H9 (cell line): ENCODE measurements at regions not wholly inside any gene's neighbourhood (a gene's known extent, or its start where the extent isn't known, plus 50 kb on each side); places are given as distances from the start of the nearest gene placed in this dataset.

Source experiments
- DNase-seq: peaks from one replicate; pipeline ENCODE4 v3.0.0-alpha.2; 2017
- H2AFZ ChIP-seq: one replicate; pipeline ENCODE4 v1.6.1; 2013; ENCODE audit warnings: mild to moderate bottlenecking, low read length, control low read depth, moderate library complexity
- H2AK5ac ChIP-seq: 2 replicates; pipeline ENCODE4 v1.6.1; 2013; ENCODE audit warnings: low read length, control low read depth, mixed read lengths; ENCODE audit not compliant: insufficient read length
- H2BK120ac ChIP-seq: one replicate; pipeline ENCODE4 v1.6.1; 2013; ENCODE audit warnings: low read depth, mild to moderate bottlenecking, low read length, control low read depth, inconsistent platforms; ENCODE audit not compliant: poor library complexity, severe bottlenecking
- H2BK12ac ChIP-seq: 2 replicates; pipeline ENCODE4 v1.6.1; 2013; ENCODE audit warnings: low read length, control low read depth, mixed read lengths, low read depth; ENCODE audit not compliant: insufficient read length
- H2BK15ac ChIP-seq: 2 replicates; pipeline ENCODE4 v1.6.1; 2013; ENCODE audit warnings: low read depth, low read length, control low read depth
- H2BK20ac ChIP-seq: one replicate; pipeline ENCODE4 v1.6.1; 2013; ENCODE audit warnings: low read depth, mild to moderate bottlenecking, low read length, control low read depth, inconsistent platforms; ENCODE audit not compliant: poor library complexity, severe bottlenecking
- H2BK5ac ChIP-seq: 2 replicates; pipeline ENCODE4 v1.6.1; 2013; ENCODE audit warnings: low read length, control low read depth, mixed read lengths; ENCODE audit not compliant: insufficient read length
- H3K14ac ChIP-seq: 2 replicates; pipeline ENCODE4 v1.6.1; 2013; ENCODE audit warnings: low read length, control low read depth; ENCODE audit not compliant: insufficient read depth
- H3K18ac ChIP-seq: 2 replicates; pipeline ENCODE4 v1.6.1; 2013; ENCODE audit warnings: low read depth, mild to moderate bottlenecking, mixed read lengths, low read length, control low read depth; ENCODE audit not compliant: insufficient read length
- H3K23ac ChIP-seq: 2 replicates; pipeline ENCODE4 v1.6.1; 2013; ENCODE audit warnings: low read length, control low read depth, mixed read lengths, low read depth; ENCODE audit not compliant: insufficient read length
- H3K23me2 ChIP-seq: 2 replicates; pipeline ENCODE4 v1.6.1; 2013; ENCODE audit warnings: low read depth, mild to moderate bottlenecking, mixed read lengths, low read length, control low read depth; ENCODE audit not compliant: insufficient read length, poor library complexity, severe bottlenecking
- H3K27ac ChIP-seq: 2 replicates; pipeline ENCODE4 v1.5.1; 2013; ENCODE audit warnings: low read length, control low read depth, mixed read lengths, low read depth; ENCODE audit not compliant: insufficient read length
- H3K27me3 ChIP-seq: 2 replicates; pipeline ENCODE4 v1.6.1; 2013; ENCODE audit warnings: low read length, control low read depth, inconsistent platforms; ENCODE audit not compliant: insufficient read depth
- H3K4ac ChIP-seq: 2 replicates; pipeline ENCODE4 v1.6.1; 2013; ENCODE audit warnings: low read depth, mild to moderate bottlenecking, control low read depth, inconsistent platforms, low read length, moderate library complexity
- H3K4me1 ChIP-seq: 2 replicates; pipeline ENCODE4 v1.6.1; 2013; ENCODE audit warnings: low read length, control low read depth, inconsistent platforms; ENCODE audit not compliant: insufficient read depth
- H3K4me2 ChIP-seq: 2 replicates; pipeline ENCODE4 v1.6.1; 2013; ENCODE audit warnings: low read length, control low read depth, mixed read lengths; ENCODE audit not compliant: insufficient read length, insufficient read depth
- H3K56ac ChIP-seq: 2 replicates; pipeline ENCODE4 v1.6.1; 2013; ENCODE audit warnings: low read depth, mild to moderate bottlenecking, mixed read lengths, low read length, control low read depth; ENCODE audit not compliant: insufficient read length
- H3K79me1 ChIP-seq: 2 replicates; pipeline ENCODE4 v1.6.1; 2013; ENCODE audit warnings: low read depth, mild to moderate bottlenecking, moderate library complexity, low read length, control low read depth, inconsistent platforms; ENCODE audit not compliant: insufficient read depth, poor library complexity, severe bottlenecking
- H3K79me2 ChIP-seq: 2 replicates; pipeline ENCODE4 v1.6.1; 2013; ENCODE audit warnings: low read length, control low read depth, inconsistent platforms; ENCODE audit not compliant: insufficient read depth
- H3K9ac ChIP-seq: 2 replicates; pipeline ENCODE4 v1.6.1; 2013; ENCODE audit warnings: low read length, control low read depth, mixed read lengths; ENCODE audit not compliant: insufficient read length; ENCODE audit errors: extremely low read depth
- H3K9me3 ChIP-seq: one replicate; pipeline ENCODE4 v1.6.1; 2013; ENCODE audit warnings: low read depth, low read length, inconsistent platforms; ENCODE audit not compliant: control insufficient read depth
- H3T11ph ChIP-seq: one replicate; pipeline ENCODE4 v1.6.1; 2013; ENCODE audit warnings: mild to moderate bottlenecking, low read length, control low read depth, inconsistent platforms
- H4K20me1 ChIP-seq: one replicate; pipeline ENCODE4 v1.6.1; 2013; ENCODE audit not compliant: control insufficient read depth, insufficient read length, insufficient read depth
- H4K5ac ChIP-seq: 2 replicates; pipeline ENCODE4 v1.6.1; 2013; ENCODE audit warnings: low read depth, mild to moderate bottlenecking, mixed read lengths, low read length, control low read depth; ENCODE audit not compliant: insufficient read length
- H4K8ac ChIP-seq: replicated peaks from 2 replicates; pipeline ENCODE4 v1.6.1; 2013; ENCODE audit warnings: low read length, control low read depth, mixed read lengths, low read depth; ENCODE audit not compliant: insufficient read length
- H4K91ac ChIP-seq: 2 replicates; pipeline ENCODE4 v1.6.1; 2013; ENCODE audit warnings: low read depth, mild to moderate bottlenecking, moderate library complexity, mixed read lengths, low read length, control low read depth; ENCODE audit not compliant: insufficient read length
- H3K27ac Mint-ChIP-seq, 3 experiments: 2 replicates in 2 of 3; 3 replicates in 1 of 3; pipeline ENCODE4 v1.8.0; 2020 to 2021; ENCODE audit warnings: mixed read lengths in 3 of 3, mild to moderate bottlenecking in 1 of 3, moderate library complexity in 1 of 3
- H3K27me3 Mint-ChIP-seq: 2 replicates; pipeline ENCODE4 v1.8.0; 2021; ENCODE audit warnings: low read depth, mild to moderate bottlenecking, moderate library complexity, mixed read lengths
- H3K36me3 Mint-ChIP-seq, 3 experiments: 2 replicates in 2 of 3; 3 replicates in 1 of 3; pipeline ENCODE4 v1.8.0; 2020 to 2021; ENCODE audit warnings: low read depth in 3 of 3, mixed read lengths in 3 of 3; ENCODE audit not compliant: insufficient read depth in 1 of 3
- H3K4me1 Mint-ChIP-seq, 2 experiments: 2 replicates each; pipeline ENCODE4 v1.8.0; 2020; ENCODE audit warnings: mixed read lengths in 2 of 2
- H3K4me3 Mint-ChIP-seq, 2 experiments: 2 replicates in 1 of 2; 3 replicates in 1 of 2; pipeline ENCODE4 v1.8.0; 2020 to 2021; ENCODE audit warnings: mild to moderate bottlenecking in 2 of 2, mixed read lengths in 2 of 2, moderate library complexity in 1 of 2
- H3K9me3 Mint-ChIP-seq, 2 experiments: 2 replicates in 1 of 2; 3 replicates in 1 of 2; pipeline ENCODE4 v1.8.0; 2020; ENCODE audit warnings: mild to moderate bottlenecking in 2 of 2, mixed read lengths in 2 of 2, moderate library complexity in 1 of 2
- WGBS: extraction: QIAGEN DNeasy Blood & Tissue Kit; methylation state at CpG from one replicate; pipeline ENCODE4 v1.1.7; 2013; ENCODE audit warnings: missing lambda C conversion rate, low lambda C conversion rate, mixed read lengths; ENCODE audit not compliant: insufficient read length; ENCODE audit errors: extremely low coverage; 5-methylcytosine and 5-hydroxymethylcytosine counted together
- TF ChIP-seq, protein P1 (sequence below): fragments of 200-600 bp; sonication (generic); conservative IDR thresholded peaks from 3 replicates; pipeline ENCODE4 v1.8.0; 2021; ENCODE audit warnings: antibody characterized with exemption, mild to moderate bottlenecking

DNA sequence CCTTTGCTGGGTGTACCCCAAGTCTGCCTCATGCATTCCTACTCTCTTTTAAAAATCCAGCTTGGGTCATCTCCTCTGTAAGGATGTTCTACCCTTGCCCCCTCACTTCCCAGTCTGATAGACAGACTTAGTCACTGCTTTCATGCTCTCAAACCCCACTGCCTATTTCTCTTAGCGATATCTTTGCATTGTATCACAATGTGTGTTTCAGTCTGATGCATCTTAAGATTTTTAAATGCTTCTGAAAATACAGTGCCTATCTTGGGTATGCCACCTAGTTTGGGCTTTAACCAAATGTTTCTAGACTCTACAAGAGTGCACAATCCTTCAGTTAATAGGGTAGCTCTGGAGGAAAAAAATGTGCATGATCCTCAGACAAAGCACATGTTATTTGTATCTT lies 97.8 kb downstream of the SNX18 start:
- Histone ChIP-seq H3K56ac (no peak overlapping the region), H2BK5ac (no peak overlapping the region), H2BK20ac (no peak overlapping the region), H4K5ac (no peak overlapping the region), H3K9me3 (no peaks in the 10 kb centered on the region), H3K4ac (no peak overlapping the region), H2BK12ac (no peak overlapping the region), H2BK15ac (no peak overlapping the region), H3K79me2 (no peaks in the 10 kb centered on the region), H4K20me1 (no peaks in the 10 kb centered on the region), H3K9ac (no peak overlapping the region), H3T11ph (no peak overlapping the region), H3K14ac (no peak overlapping the region), H3K27ac (no peak overlapping the region), H4K8ac (no peak overlapping the region), H2AK5ac (no peak overlapping the region), H3K27me3 (no peaks in the 10 kb centered on the region), H2BK120ac (no peak overlapping the region), H3K4me2 (no peak overlapping the region), H2AFZ (no peak overlapping the region), H4K91ac (no peak overlapping the region), H3K23me2 (no peaks in the 10 kb centered on the region), H3K23ac (no peak overlapping the region), H3K18ac (no peak overlapping the region), H3K4me1 (no peaks in the 10 kb centered on the region), H3K79me1 (no peaks in the 10 kb centered on the region)
- no peak overlapping the region for H3K27ac Mint-ChIP-seq
- H3K36me3 Mint-ChIP-seq, result no peaks in the 10 kb centered on the region
- TF ChIP-seq, protein P1, sequence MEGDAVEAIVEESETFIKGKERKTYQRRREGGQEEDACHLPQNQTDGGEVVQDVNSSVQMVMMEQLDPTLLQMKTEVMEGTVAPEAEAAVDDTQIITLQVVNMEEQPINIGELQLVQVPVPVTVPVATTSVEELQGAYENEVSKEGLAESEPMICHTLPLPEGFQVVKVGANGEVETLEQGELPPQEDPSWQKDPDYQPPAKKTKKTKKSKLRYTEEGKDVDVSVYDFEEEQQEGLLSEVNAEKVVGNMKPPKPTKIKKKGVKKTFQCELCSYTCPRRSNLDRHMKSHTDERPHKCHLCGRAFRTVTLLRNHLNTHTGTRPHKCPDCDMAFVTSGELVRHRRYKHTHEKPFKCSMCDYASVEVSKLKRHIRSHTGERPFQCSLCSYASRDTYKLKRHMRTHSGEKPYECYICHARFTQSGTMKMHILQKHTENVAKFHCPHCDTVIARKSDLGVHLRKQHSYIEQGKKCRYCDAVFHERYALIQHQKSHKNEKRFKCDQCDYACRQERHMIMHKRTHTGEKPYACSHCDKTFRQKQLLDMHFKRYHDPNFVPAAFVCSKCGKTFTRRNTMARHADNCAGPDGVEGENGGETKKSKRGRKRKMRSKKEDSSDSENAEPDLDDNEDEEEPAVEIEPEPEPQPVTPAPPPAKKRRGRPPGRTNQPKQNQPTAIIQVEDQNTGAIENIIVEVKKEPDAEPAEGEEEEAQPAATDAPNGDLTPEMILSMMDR, result no peak
- H3K27me3 Mint-ChIP-seq, result peaks cover 2% of the 10 kb centered on the region; the same call in 1 of the 2 replicates
- DNase-seq, result no peak
- peaks cover 0 to 9% of the 10 kb centered on the region in 2 experiments; a peak in 2 of 4 replicates for H3K4me1 Mint-ChIP-seq
- H3K9me3 Mint-ChIP-seq, result no peaks in the 10 kb centered on the region; a peak in 2 of 5 replicates
- no peak overlapping the region for H3K4me3 Mint-ChIP-seq
- no CpG with 5 or more reads among the region's 1 CpG for WGBS
